AG08395 (cell line): ENCODE measurements at regions not wholly inside any gene's neighbourhood (a gene's known extent, or its start where the extent isn't known, plus 50 kb on each side); places are given as distances from the start of the nearest gene placed in this dataset.
"Not testable (repeated sequence)": the region's sequence is repeated elsewhere in the genome, so short reads cannot be mapped to it uniquely, and the experiment has no call there.

Experiments used
- DNase-seq: peaks from one replicate; pipeline ENCODE4 v3.0.0; 2012; ENCODE audit warnings: mixed read lengths, low spot score

GRCh38 chr19:28731577-28731976, 481.4 kb downstream of the UQCRFS1 start:
- DNase-seq: no peak

- no peak for DNase-seq
These were observed 482.0 kb downstream of the UQCRFS1 start for GRCh38 chr19:28730791-28731512.

GRCh38 chr19:28727480-28728159, 485.3 kb downstream of the UQCRFS1 start:
- no peak for DNase-seq

- no peak for DNase-seq
These were observed 486.1 kb downstream of the UQCRFS1 start for GRCh38 chr19:28726533-28727479.

DNA sequence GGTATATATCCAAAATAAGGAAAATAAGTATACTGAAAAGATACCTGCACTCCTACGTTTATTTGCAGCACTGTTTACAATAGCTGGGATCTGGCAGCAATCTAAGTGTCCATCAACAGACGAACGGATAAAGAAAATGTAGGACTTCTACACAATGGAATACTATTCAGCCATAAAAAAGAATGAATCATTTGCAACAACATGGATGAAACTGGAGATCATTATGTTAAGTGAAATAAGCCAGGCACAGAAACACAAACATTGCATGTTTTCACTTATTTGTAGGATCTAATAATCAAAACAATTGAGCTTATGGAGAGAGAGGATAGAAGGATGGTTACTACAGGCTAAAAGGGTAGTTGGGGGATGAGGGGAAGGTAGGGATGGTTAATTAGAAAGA, 494.0 kb downstream of the UQCRFS1 start:
- DNase-seq: no peak

DNA sequence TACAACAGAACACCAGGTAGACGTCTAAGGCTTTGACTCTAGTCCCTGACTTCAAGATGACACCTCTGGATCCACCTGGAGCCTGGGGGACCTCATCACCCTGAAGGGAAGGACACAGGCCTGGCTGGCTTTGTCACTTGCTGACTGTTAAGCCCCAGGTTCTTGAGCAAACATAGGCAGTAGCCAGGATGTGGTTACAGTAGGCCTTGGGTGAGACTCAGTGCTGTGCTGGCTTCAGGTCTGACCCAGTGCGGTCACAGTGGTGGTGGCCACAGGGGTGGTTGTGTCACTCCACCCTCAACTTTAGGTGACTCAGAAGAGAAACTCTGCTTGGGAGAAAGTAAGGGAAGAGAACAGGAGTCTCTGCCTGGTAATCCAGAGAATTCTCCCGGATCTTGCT, 497.8 kb downstream of the UQCRFS1 start:
- DNase-seq: no peak

DNA sequence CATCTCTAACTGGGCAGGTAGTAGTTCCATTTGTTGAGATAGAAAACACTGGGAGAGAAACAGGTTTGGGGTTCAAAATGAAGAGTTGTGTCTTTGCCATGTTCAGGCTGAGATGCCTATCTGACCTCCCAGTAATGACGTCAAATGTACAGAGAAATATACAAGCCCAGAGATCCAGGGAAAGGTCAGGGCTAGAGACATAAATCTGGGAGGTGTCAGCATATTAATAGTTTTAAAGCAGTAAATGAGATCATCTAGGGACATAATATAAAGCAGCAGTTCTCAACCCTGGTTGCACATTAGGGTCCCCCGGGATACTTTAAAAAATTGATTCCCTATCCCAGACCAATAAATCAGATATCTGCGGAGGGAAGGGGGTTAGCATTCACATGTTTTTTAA, 501.5 kb downstream of the UQCRFS1 start:
- DNase-seq: no peak

DNA sequence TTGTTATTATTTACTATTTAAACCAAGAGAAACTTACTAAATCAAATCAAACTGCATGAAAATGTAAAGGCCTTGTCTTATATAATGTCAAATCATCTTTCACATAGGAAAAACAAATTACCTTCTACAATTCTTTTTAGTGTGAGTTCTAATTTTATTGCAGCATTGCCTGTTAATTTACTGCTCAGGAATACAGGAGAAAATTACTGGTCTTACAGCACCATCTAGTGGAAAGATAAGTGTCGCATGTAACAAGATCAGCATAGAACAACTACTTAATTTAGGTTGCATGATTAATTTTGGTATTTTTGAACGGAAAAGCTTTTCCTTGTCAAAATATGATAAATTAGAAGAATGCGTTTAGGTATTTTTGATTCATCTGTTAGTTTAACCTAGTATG, 502.7 kb downstream of the UQCRFS1 start:
- peak; percentile 62 for DNase-seq

- no peak for DNase-seq
These were observed 506.3 kb downstream of the UQCRFS1 start for GRCh38 chr19:28706693-28707092.

- DNase-seq: peak; percentile 90
These were observed 507.9 kb downstream of the UQCRFS1 start for GRCh38 chr19:28705008-28705407.

DNA sequence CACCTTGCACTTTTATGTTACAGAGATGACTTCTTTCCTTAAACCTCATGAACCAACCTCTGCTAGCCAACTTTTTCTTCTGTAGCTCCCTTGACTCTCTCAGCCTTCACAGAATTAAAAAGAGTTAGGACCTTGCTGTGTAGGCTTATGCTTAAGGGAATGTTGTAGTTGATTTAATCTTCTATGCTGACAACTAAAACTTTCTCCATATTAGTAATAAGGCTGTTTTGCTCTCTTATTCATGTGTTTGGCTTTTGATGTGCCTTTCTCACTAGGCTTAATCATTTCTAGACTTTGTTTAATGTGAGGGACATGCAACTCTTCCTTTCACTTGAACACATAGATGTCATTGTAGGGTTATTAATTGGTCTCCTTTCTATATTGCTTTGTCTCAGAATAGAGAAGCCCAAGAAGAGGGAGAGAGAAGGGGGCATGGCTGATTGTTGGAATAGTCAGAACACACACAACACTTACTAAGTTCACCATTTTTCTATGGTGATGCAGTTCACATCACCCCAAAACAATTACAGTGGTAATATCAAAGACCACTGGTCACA, 509.5 kb downstream of the UQCRFS1 start:
- DNase-seq: no peak

DNA sequence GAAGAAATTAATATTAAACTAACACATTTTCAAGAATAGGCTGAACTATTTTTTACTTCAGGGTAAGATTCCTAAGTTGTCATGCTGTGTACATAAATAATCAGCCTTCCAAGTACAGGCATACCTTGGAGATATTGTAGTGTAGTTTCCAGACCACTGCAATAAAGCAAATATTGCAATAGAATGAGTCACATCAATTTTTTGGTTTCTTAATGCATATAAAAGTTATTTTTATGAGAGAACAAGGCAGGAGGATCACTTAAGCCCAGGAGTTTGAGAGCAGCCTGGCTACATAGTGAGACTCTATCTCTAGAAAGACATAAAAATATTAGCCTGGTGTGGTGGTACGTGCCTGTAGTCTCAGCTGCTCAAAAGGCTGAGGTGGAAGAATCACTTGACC, 511.5 kb downstream of the UQCRFS1 start:
- DNase-seq: no peak

DNA sequence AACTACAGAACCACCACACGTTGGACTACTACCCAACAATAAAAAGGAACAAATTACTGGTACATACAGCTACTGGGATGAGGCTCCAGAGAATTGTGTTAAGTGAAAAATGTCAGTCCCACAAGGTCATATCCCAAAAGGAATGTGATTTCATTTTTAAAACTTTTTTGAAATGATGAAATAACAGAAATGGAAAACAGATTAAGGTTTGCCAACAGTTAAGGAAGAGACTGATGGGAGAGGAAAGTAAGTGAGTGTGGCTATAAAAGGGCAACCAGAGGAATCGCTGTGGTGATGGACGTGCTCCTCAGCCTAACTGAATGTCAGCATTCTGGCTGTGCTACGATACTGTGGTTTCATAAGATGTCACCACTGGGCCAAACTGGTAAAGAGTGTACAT, 512.8 kb downstream of the UQCRFS1 start:
- no peak for DNase-seq

DNA sequence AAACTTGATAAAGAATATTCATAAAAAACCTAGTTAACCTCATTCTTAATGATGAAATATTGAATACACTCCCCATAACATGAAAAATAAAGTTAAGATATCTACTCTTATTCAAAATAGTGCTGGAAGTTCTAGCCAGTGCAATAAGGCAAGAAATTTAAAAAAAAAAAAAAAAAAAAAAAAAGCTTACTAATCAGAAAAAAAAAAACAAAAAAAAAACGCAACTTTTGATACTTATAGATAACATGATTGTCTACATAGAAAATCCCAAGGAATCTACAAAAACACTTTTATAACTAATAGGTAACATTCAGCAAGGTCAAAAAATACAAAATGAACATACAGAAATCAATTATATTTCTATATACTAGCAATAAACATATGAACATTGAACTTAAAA, 515.6 kb downstream of the UQCRFS1 start:
- no peak for DNase-seq

DNA sequence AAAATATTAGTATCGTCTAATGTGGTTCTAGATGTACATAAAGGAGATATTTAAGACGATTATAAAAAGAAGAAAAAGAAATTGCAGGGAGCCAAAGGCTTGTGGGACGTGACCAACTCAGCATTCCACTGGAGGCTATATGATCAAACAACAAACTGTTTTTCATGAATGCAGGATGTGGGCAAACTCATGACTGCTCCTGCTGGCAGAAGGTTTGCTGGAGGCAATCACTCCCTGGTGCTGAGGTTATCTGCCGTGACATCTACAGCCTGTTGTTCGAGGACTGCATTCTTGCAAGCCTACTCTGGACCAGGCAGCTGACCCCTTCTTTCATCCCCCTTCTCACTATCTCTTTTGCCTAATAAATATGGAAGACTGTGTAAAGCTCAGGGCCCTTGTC, 518.1 kb downstream of the UQCRFS1 start:
- no peak for DNase-seq

DNA sequence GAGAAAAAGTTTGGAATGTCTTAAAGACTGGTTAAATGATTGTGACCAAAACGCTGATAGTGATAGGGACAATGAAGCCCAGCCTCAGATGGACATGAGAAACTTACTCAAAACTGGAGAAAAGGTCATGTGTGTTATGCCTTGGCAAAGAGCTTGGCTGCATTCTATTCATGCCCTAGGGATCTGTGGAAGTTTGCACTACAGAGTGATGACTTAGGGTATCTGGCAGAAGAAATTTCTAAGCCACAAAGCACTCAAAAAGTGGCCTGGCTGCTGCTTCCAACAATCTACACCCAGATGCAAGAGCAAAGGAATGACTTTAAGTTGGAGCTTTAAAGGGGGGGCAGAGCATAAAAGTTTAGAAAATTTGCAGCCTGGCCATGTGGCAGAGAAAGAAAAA, 521.3 kb downstream of the UQCRFS1 start:
- no peak for DNase-seq

DNA sequence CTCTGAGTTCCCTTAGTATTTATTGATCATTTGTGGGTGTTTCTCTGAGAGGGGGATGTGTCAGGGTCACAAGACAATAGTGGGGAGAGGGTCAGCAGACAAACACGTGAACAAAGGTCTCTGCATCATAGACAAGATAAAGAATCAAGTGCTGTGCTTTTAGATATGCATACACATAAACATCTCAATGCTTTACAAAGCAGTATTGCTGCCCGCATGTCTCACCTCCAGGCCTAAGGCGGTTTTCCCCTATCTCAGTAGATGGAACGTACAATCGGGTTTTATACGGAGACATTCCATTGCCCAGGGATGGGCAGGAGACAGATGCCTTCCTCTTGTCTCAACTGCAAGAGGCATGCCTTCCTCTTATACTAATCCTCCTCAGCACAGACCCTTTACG, 523.5 kb downstream of the UQCRFS1 start:
- DNase-seq: not testable (repeated sequence)

- DNase-seq: no peak
These were observed 525.7 kb downstream of the UQCRFS1 start for GRCh38 chr19:28687296-28687695.

GRCh38 chr19:28686756-28687155, 526.2 kb downstream of the UQCRFS1 start:
- DNase-seq: no peak

DNA sequence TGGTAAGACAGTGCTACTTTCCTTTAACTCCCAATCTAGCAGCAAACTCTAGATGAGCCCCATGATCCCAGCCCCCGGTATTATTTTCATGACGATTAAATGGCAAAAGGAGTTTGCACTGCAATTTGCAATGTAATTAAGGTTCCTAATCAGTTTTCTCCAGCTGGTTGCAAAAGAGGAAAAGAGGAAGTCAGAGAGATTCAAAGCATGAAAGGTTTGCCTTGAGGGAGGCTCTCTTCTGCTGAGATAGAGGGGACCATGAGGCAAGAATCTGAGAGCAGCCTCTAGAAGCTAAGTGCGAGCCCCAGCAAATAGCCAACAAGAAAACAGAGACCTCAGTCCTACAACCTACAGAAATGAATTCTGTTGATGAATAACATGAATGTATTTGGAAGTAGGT, 527.1 kb downstream of the UQCRFS1 start:
- DNase-seq: no peak

GRCh38 chr19:28685077-28685476, 527.9 kb downstream of the UQCRFS1 start:
- not testable (repeated sequence) for DNase-seq

DNA sequence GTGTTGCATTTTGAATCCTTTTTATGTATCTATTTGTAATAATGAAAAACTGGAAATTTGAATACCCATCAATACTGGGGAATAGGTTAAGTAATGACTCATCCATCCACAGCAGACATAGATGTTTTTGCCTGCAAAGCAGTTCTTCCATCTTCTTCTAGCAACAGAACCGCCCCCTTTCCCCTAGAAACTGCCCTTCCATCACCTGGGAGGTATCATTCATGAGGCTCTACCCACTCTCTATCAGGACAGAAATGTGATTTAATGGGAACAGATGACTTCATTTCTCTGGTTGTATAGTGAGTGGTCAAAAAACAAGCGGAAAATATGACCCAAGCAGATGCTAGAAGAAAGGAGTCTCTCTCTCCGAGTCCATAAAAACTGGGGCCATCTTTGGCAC, 532.8 kb downstream of the UQCRFS1 start:
- no peak for DNase-seq
